HCT116 (cell line): ENCODE measurements at regions not wholly inside any gene's neighbourhood (a gene's known extent, or its start where the extent isn't known, plus 50 kb on each side); places are given as distances from the start of the nearest gene placed in this dataset.
A peak's percentile ranks its signal among the peaks of the same experiment; 100 is the strongest.

ENCODE experiments used
- ATAC-seq: fragments of 200-7000 bp; cut with Tn5 transposase; 2 replicates; pipeline ENCODE4 v1.9.1; 2020; ENCODE audit warnings: mild to moderate bottlenecking, moderate library complexity
- BruUV-seq: library from RNA; stranded (reverse); fragments of 400-500 nt; replicated peaks from 2 replicates; lab custom pipeline; 2021; lab: Mats Ljungman, UMichigan
- CTCF ChIA-PET: fragments of 300-600 bp; sonication (Branson Sonifier 250); formaldehyde crosslinking; loops from one replicate; lab custom pipeline; 2021; ENCODE audit warnings: antibody characterized with exemption; lab: Charles Lee
- POLR2A ChIA-PET: fragments of 300-600, 350-600 bp; sonication (Branson Sonifier 250); formaldehyde crosslinking; loops from one replicate; lab custom pipeline; 2021; ENCODE audit warnings: antibody characterized with exemption; lab: Charles Lee
- RAD21 ChIA-PET, 2 experiments: fragments of 300-600 bp; sonication (Branson Sonifier 250); formaldehyde crosslinking; loops; one replicate each; lab custom pipeline; 2023; ENCODE audit warnings: low total read pairs in 2 of 2; ENCODE audit not compliant: uncharacterized antibody in 2 of 2, unreplicated experiment in 2 of 2, low non-redundant PET in 1 of 2; lab: Charles Lee
- DNase-seq: peaks from one replicate; pipeline ENCODE4 v3.0.0-alpha.2; 2010; ENCODE audit warnings: low read depth, low spot score
- H2AFZ ChIP-seq: fragments of 200-600 bp; shearing (Covaris generic), sonication (generic); 2 replicates; pipeline ENCODE4 v1.6.1; 2017; ENCODE audit warnings: low read depth, mixed run types, mixed read lengths, antibody characterized with exemption, low read length; ENCODE audit not compliant: poor library complexity, severe bottlenecking
- H3K27ac ChIP-seq: 2 replicates; pipeline ENCODE4 v1.5.1; 2012; ENCODE audit warnings: low read depth, low read length
- H3K27me3 ChIP-seq: fragments of 200-600 bp; sonication (generic); 2 replicates; pipeline ENCODE4 v1.6.1; 2016; ENCODE audit warnings: mixed run types, low read length, mixed read lengths; ENCODE audit not compliant: insufficient read depth
- H3K36me3 ChIP-seq, 2 experiments: fragments of 200-500 bp in 1 of 2; fragments of 200-600 bp in 1 of 2; sonication (Bioruptor generic) in 1 of 2; sonication (generic) in 1 of 2; 2 replicates each; pipeline versions ENCODE4 v1.5.1 to v1.6.1; 2014 to 2016; ENCODE audit warnings: low read length in 2 of 2, inconsistent platforms in 1 of 2, mixed read lengths in 1 of 2, mixed run types in 1 of 2; ENCODE audit not compliant: insufficient read depth in 2 of 2, control insufficient read depth in 1 of 2
- H3K4me1 ChIP-seq, 2 experiments: fragments of 200-600 bp in 1 of 2; sonication (generic) in 1 of 2; 2 replicates each; pipeline versions ENCODE4 v1.5.1 to v1.6.1; 2012 to 2017; ENCODE audit warnings: low read length in 2 of 2, inconsistent platforms in 1 of 2, mild to moderate bottlenecking in 1 of 2, mixed read lengths in 1 of 2, mixed run types in 1 of 2, moderate library complexity in 1 of 2; ENCODE audit not compliant: insufficient read depth in 2 of 2, control insufficient read depth in 1 of 2
- H3K4me2 ChIP-seq: fragments of 200-600 bp; sonication (generic); 2 replicates; pipeline ENCODE4 v1.6.1; 2017; ENCODE audit warnings: mixed run types, low read length, mixed read lengths
- H3K4me3 ChIP-seq, 2 experiments: fragments of 200-600 bp in 1 of 2; sonication (generic) in 1 of 2; replicated peaks in 1 of 2; 2 replicates each; pipeline ENCODE4 v1.5.1; 2011 to 2016; ENCODE audit warnings: low read length in 2 of 2, control low read depth in 1 of 2, low read depth in 1 of 2, mild to moderate bottlenecking in 1 of 2, mixed read lengths in 1 of 2, mixed run types in 1 of 2
- H3K79me2 ChIP-seq: fragments of 200-600 bp; sonication (generic); 2 replicates; pipeline ENCODE4 v1.6.1; 2017; ENCODE audit warnings: mild to moderate bottlenecking, mixed run types, low read length, moderate library complexity, mixed read lengths; ENCODE audit not compliant: insufficient read depth
- H3K9ac ChIP-seq: fragments of 200-600 bp; sonication (generic); 2 replicates; pipeline ENCODE4 v1.6.1; 2016; ENCODE audit warnings: low read length, mixed read lengths
- H3K9me2 ChIP-seq: fragments of 200-600 bp; sonication (generic), shearing (Covaris generic); 2 replicates; pipeline ENCODE4 v1.6.1; 2017; ENCODE audit warnings: mixed run types, mild to moderate bottlenecking, moderate library complexity; ENCODE audit not compliant: insufficient read depth
- H3K9me3 ChIP-seq, 2 experiments: fragments of 200-500 bp in 1 of 2; fragments of 200-600 bp in 1 of 2; sonication (Bioruptor generic) in 1 of 2; sonication (generic) in 1 of 2; 2 replicates each; pipeline ENCODE4 v1.6.1; 2014 to 2017; ENCODE audit warnings: low read length in 2 of 2, mixed read lengths in 2 of 2, inconsistent platforms in 1 of 2, low read depth in 1 of 2, mild to moderate bottlenecking in 1 of 2, mixed run types in 1 of 2, moderate library complexity in 1 of 2; ENCODE audit not compliant: control insufficient read depth in 1 of 2, insufficient read depth in 1 of 2
- H4K20me1 ChIP-seq: fragments of 200-600 bp; sonication (generic), shearing (Covaris generic); 2 replicates; pipeline ENCODE4 v1.6.1; 2017; ENCODE audit warnings: mixed run types, mild to moderate bottlenecking, moderate library complexity; ENCODE audit not compliant: insufficient read depth
- ELF1 ChIP-seq: IDR thresholded peaks from 2 replicates; pipeline ENCODE4 v1.6.1; 2012; ENCODE audit warnings: low read depth, borderline replicate concordance
- EZH2 ChIP-seq: fragments of 200-600 bp; sonication (generic); IDR thresholded peaks from 2 replicates; pipeline ENCODE4 v1.6.1; 2017; ENCODE audit warnings: antibody characterized with exemption, mixed run types
- EZH2phosphoT487 ChIP-seq: fragments of 200-600 bp; IDR thresholded peaks from 2 replicates; pipeline ENCODE4 v1.6.1; 2018; ENCODE audit warnings: antibody characterized with exemption, borderline replicate concordance
- FOSL1 ChIP-seq: IDR thresholded peaks from 2 replicates; pipeline ENCODE4 v1.6.1; 2012; ENCODE audit warnings: low read depth
- SIN3A ChIP-seq: IDR thresholded peaks from 2 replicates; pipeline ENCODE4 v1.6.1; 2012; ENCODE audit warnings: low read depth
- SP1 ChIP-seq: IDR thresholded peaks from 2 replicates; pipeline ENCODE4 v1.6.1; 2012; ENCODE audit warnings: low read depth
- SRF ChIP-seq: IDR thresholded peaks from 2 replicates; pipeline ENCODE4 v1.6.1; 2012; ENCODE audit warnings: low read depth
- ZBTB33 ChIP-seq: IDR thresholded peaks from 2 replicates; pipeline ENCODE4 v1.6.1; 2011; ENCODE audit warnings: mild to moderate bottlenecking, low read length, moderate library complexity; ENCODE audit not compliant: insufficient replicate concordance; ENCODE audit errors: extremely low read depth
- intact Hi-C: fragments of 100-400 bp; cut with micrococcal nuclease; formaldehyde crosslinking; loops from 2 replicates; pipeline ENCODE4 v1.10.0; 2022
- TF ChIP-seq, protein P1 (sequence below), 3 experiments: fragments of 200-600 bp in 1 of 3; sonication (generic) in 1 of 3; IDR thresholded peaks in 2 of 3; conservative IDR thresholded peaks in 1 of 3; 2 replicates each; pipeline ENCODE4 v1.5.1; 2012 to 2017; ENCODE audit warnings: low read depth in 2 of 3, low read length in 2 of 3, antibody characterized with exemption in 1 of 3, borderline replicate concordance in 1 of 3, control low read depth in 1 of 3, mild to moderate bottlenecking in 1 of 3, mixed read lengths in 1 of 3, mixed run types in 1 of 3, moderate library complexity in 1 of 3; ENCODE audit not compliant: insufficient read depth in 1 of 3

DNA sequence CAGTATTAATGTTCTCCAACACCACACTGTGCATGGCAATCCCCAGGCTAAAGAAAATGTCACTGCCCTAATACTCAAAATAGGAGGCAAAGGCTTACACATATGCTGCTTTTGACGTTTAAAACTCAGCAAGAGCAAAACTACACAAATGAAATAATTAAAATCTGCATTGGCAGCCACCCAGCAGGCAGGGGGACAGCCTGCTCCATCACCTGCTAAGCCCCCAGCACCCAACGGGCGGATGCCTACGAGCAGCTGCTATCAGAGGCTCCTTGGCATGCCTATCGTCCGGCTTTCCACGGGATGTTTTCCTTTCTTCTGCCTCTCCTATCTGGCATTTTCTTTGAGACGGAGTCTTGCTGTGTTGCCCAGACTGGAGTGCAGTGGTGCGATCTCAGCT is 337.5 kb downstream of the SOX9 start:
- TF ChIP-seq SP1, result no peak
- no peak for TF ChIP-seq EZH2phosphoT487
- TF ChIP-seq, protein P1, sequence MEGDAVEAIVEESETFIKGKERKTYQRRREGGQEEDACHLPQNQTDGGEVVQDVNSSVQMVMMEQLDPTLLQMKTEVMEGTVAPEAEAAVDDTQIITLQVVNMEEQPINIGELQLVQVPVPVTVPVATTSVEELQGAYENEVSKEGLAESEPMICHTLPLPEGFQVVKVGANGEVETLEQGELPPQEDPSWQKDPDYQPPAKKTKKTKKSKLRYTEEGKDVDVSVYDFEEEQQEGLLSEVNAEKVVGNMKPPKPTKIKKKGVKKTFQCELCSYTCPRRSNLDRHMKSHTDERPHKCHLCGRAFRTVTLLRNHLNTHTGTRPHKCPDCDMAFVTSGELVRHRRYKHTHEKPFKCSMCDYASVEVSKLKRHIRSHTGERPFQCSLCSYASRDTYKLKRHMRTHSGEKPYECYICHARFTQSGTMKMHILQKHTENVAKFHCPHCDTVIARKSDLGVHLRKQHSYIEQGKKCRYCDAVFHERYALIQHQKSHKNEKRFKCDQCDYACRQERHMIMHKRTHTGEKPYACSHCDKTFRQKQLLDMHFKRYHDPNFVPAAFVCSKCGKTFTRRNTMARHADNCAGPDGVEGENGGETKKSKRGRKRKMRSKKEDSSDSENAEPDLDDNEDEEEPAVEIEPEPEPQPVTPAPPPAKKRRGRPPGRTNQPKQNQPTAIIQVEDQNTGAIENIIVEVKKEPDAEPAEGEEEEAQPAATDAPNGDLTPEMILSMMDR (IDR thresholded peaks at IDR 0.05 in 2 of 3, conservative IDR thresholded peaks at IDR 0.05 in 1 of 3; ENCODE audit: borderline replicate concordance in 1 of 3, insufficient read depth in 1 of 3, low read depth in 2 of 3, low read length in 2 of 3), result no peak
- no peak for TF ChIP-seq EZH2
- no peak for TF ChIP-seq FOSL1
- TF ChIP-seq SRF, result no peak
- TF ChIP-seq ELF1, result no peak
- 0 out of 2 replicates have a peak, but pooled peaks have one; percentile 24 for TF ChIP-seq SIN3A
- TF ChIP-seq ZBTB33, result no peak
- H3K36me3 ChIP-seq, result no peaks in the 10 kb centered on the region
- H3K9me2 ChIP-seq, result no peaks in the 10 kb centered on the region
- H3K9me3 ChIP-seq, result peaks cover 0 to 4% of the 10 kb centered on the region in 2 experiments; a peak in 1 of 4 replicates
- ChIA-PET POLR2A (no interaction called here), RAD21 (no interaction called here), CTCF (interaction anchor here (1.6 kb wide), 1 partner anchor 985 kb away, joined by 3 read pairs; no protein-coding TSS in a partner anchor)
- DNase-seq (no peak), ATAC-seq (no peak)
- intact Hi-C loops, result no loop called here
- no peak overlapping the region for H3K9ac ChIP-seq
- H4K20me1 ChIP-seq, result 0 out of 2 replicates have a peak, but pooled peaks cover 5% of the 10 kb centered on the region
- H3K4me2 ChIP-seq, result peak overlapping the region; percentile 43
- H3K4me3 ChIP-seq, result no peak overlapping the region
- peaks cover 45 to 84% of the 10 kb centered on the region in 2 experiments for H3K4me1 ChIP-seq
- H3K27ac ChIP-seq, result no peak overlapping the region; the same call in 1 of the 2 replicates
- no peaks in the 10 kb centered on the region for H3K27me3 ChIP-seq
- H3K79me2 ChIP-seq, result peaks cover 78% of the 10 kb centered on the region
- no peak overlapping the region for H2AFZ ChIP-seq
- BruUV-seq, result no TSS peak
